CD4-positive, alpha-beta T cell treated with Interleukin-10 for 1 hour (primary cell): ENCODE measurements at regions not wholly inside any gene's neighbourhood (a gene's known extent, or its start where the extent isn't known, plus 50 kb on each side); places are given as distances from the start of the nearest gene placed in this dataset.
"Not testable (repeated sequence)": the region's sequence is repeated elsewhere in the genome, so short reads cannot be mapped to it uniquely, and the experiment has no call there.

Experiments used
- DNase-seq: peaks from one replicate; pipeline ENCODE4 v3.0.0-alpha.2; 2020

DNA sequence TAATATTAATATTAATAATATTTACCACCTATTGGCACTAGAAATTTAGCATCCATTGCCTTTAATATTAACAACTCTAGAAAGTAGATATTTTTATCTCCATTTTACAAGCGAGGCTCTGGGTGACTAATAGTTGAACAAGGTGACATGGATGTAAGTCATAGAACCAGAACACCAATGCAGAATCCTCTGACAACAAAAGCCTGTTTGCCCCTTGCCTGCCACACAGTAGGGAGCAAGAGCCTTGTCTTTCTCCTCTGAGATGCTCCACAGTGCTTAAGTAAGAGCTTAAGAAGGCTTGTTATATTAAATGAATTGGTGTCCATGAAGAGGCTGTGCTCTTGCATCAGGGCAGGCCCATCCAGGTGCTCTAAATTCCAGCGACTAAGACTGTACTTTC is 51.2 kb upstream of the LBX1 start:
- no peak for DNase-seq

DNA sequence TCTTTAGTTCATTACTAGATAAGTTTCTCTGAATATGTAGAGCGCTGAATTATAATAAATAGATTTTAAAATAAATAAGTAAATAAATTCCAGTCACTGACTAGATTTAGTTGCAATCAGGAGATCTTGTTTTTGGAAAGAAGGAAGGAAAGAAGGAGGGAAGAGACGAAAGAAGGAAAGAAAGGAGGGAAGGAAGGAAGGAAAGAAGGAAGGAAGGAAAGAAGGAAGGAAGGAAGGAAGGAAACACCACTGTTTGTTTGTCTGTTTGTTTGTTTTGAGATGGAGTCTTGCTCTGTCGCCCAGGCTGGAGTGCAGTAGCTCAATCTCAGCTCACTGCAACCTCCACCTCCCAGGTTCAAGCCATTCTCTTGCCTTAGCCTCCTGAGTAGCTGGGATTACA is 51.7 kb upstream of the LBX1 start:
- DNase-seq = not testable (repeated sequence)

GRCh38 chr10:101282947-101283346 is 53.7 kb upstream of the LBX1 start:
- no peak for DNase-seq

- DNase-seq = no peak
These were observed 54.5 kb upstream of the LBX1 start for GRCh38 chr10:101283762-101284100.

DNA sequence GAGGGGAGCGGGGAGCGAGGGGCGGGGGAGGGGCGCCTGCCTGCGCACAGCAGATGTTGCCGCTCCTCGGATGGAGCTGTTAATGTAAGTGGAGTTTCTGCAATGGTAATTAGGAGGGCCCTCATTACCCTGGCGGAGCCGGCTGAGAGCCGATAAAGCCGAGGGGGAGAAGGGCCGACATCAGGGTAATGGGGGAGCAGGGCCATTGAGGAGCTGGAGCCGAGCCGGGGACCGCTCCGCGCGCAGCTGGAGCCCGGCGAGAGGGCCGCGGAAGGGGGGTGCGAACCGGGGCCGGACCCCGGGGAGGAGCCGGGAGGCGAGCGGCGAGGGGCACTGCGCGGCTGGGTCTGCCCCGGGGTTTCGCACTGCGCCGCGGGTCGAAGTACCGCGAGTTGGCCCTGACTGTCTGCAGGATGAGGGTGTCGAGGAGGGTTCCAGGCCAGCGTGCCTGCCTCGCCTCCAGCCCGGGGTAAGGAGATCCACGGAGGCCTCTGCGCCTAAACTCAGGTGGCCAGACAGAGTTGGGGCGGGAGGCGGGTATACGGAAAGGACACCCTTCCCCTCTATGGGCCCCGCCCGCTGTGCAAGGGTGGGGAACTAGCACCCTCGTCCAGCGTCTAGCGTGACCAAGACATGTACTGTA is 55.0 kb upstream of the LBX1 start:
- DNase-seq = no peak

DNA sequence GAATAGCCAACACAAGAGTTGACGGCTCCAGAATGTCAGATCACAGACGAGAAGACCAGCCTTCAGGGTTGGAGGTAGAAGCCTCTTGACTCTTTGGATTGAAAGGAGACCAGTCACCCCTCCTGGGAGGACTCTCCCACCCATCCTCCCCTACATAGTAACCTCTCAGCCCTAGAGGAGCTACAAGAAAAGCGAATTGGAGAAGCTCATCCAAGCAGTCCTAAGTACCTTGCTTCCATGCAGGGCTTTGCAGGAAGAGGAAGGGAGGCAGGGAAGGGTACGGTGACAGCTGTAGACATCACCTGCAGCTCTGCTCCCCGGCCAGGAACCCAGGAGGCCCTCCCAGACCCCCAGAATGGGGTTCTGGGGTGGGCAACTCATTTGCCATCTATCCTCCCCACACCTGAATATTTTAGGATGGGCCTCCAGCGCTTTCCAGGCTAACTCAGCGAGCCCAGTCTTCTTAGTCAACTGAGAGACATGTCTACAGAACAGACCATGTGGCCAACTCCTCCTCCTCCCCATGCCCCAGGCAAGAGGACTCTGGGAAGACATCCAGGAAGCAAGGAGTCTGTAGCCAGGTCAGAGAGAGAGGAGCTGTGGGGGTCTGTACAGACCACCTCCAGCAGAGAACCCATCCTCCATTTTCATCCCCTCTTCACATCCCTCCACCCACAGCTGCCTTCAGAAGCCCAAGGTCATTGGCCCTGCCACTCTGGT is 55.6 kb upstream of the LBX1 start:
- DNase-seq = no peak

- no peak for DNase-seq
These were observed 56.3 kb upstream of the LBX1 start for GRCh38 chr10:101285519-101286070.

- DNase-seq = no peak
These were observed 57.2 kb upstream of the LBX1 start for GRCh38 chr10:101286248-101287046.

DNA sequence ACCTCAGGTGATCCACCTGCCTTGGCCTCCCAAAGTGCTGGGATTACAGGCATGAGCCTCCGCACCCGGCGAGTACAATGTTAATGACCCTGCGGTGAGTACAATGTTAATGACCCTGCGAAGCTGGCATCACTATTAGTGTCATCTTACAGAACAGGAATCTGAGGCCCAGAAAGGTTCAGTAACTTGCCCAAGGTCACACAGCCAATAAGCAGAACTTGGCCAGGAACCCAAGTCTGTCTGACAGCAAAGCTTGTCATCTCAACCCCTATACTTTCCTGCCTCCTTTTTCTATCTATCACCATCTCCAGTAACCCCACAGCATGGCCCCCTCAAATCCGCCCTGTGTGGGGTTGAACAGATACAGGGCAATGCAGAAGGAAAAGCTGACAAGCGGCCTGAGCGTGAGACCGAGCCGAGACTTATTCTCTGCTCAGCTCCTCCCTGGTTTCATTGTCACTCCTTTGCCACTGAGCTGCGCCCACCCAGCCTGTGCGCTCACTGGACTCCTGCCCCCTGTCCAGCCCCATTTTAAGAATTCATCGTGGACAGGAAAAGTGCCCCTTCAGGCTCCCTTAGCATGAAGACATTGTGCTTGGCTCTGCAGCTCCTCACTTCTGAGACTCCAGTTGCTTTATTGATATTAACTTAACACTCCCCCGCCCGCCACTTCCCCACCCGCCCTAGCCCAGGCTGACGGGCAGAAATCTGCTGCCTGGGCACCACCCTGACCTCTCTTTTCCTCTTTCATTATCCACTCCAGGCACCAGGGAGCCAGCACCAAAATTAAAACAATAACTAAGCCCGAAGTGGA is 58.1 kb upstream of the LBX1 start:
- DNase-seq = no peak

- no peak for DNase-seq
These were observed 58.9 kb upstream of the LBX1 start for GRCh38 chr10:101287997-101288635.

DNA sequence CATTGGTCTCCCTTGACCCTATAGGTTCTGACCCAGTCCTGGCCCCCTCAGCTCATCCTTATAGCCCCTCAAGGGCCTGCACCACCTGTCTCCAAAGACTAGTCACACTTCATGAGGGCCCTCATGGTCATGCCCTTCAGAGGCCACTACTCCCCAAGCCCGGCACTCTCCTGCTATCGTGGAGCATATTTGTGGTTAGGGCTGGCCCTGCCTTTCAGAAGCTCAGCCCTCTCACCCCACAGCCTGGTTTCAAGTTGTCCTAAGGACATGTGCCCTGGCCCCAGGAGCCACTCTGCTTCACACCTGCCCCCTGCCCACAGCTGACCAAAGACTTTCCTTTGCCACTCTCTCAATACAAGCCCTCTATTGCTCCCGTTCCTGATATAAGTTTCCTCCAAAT is 60.3 kb upstream of the LBX1 start:
- DNase-seq = no peak

GRCh38 chr10:101290431-101290830 is 61.2 kb upstream of the LBX1 start:
- no peak for DNase-seq

DNA sequence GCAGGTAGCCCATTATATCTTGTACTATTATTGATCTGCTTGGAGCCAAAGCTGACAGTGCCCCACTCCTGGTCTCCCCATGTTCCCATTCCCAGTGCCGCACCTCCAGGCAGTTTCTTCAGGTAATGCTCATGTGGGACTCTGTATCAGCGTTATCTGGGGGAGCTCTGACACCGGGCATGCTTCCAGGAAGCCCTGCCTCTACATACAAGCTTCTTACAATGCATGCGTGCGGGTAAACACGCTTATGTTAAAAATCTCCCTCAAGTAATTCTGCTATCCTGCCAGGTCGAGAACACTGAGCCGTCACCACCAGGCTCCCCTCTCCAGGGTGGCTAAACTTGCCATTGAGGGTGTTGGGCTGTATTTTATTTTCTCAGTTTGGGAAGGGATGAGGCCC is 61.6 kb upstream of the LBX1 start:
- no peak for DNase-seq

DNA sequence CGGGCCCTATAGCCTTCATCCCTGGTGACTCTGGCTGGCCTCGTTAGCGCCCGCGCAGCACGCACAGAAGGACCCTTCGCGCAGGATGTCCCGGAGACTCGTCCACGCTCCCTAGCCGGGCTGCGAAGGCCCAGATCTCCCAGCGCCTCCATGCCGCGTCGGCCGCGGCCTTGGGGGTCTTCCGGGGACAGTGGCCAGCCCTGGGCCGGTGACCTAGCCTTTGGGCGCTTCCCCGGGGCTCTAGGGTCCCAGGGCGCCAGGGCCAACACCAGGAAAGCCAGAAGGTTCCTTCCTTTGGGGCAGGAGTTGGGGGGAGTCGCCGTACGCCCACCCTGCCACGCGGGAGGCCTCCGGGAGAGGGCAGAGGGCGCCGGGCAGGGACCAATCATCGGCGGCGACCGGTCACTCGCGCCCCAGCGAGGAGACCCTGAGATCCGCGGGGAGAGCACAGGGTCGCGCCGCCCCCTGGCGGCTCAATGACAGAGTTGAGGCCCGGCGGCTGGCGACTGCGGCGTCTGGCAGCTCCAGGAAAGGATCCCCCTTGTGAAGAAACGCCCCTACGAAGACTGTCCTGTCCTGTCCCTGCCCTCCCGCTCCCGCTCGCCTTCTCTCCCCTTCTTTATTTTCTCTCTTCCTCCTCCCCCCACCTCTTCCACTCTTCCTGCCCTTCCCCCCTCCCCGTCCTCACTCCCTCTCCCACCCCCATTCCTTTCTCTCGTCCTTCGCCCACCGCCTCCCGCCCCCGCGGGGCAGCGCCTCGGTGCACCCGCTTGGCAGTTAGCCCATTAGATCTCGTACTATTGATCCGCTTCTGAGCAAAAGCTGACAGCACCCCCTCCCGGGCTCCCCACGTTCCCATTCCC is 62.3 kb upstream of the LBX1 start:
- DNase-seq = peak; percentile 44

- DNase-seq = no peak
These were observed 61.6 kb upstream of the BTRC start for GRCh38 chr10:101292194-101293006.

- DNase-seq = no peak
These were observed 60.8 kb upstream of the BTRC start for GRCh38 chr10:101293007-101293723.

GRCh38 chr10:101294109-101294508 is 59.9 kb upstream of the BTRC start:
- no peak for DNase-seq

GRCh38 chr10:101295261-101295660 is 58.7 kb upstream of the BTRC start:
- DNase-seq = no peak

GRCh38 chr10:101297901-101298486 is 56.0 kb upstream of the BTRC start:
- peak; percentile 68 for DNase-seq
